Occipital lobe (tissue), 1 donor: ENCODE measurements at regions not wholly inside any gene's neighbourhood (a gene's known extent, or its start where the extent isn't known, plus 50 kb on each side); places are given as distances from the start of the nearest gene placed in this dataset.
"Not testable (repeated sequence)": the region's sequence is repeated elsewhere in the genome, so short reads cannot be mapped to it uniquely, and the experiment has no call there.

Experiments used
- DNase-seq: peaks from one replicate; lab custom pipeline; 2025; lab: John Stamatoyannopoulos, UW

DNA sequence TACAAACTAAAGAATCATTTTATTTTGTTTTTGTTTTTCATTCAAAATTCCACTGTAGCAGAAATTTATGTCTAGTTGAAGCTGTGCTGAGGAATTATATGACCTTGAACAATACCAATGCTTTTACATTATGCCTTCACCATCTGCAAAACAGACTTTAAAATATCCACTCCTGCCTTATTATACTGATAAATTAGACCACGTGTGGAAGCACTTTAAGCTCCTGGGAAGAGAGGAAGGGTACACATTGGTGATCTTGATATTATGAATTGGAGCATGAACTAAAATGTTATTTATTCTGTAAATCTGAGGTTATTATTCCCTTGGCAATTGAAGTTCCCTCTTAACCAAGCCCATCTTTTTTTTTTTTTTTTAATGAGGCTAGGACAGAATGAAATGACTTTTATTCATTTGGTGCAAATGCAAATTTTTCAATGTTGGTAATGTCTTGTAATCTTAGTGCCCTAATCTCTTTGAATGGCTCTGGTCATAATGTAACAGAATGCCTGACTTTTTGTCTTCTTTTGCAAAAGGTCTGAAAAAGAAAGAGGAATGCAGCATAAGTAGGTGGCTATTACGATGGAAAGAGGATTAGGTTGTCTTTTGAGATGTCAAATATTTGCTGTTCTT, 139.9 kb upstream of the COBL start:
- DNase-seq, result no peak

DNA sequence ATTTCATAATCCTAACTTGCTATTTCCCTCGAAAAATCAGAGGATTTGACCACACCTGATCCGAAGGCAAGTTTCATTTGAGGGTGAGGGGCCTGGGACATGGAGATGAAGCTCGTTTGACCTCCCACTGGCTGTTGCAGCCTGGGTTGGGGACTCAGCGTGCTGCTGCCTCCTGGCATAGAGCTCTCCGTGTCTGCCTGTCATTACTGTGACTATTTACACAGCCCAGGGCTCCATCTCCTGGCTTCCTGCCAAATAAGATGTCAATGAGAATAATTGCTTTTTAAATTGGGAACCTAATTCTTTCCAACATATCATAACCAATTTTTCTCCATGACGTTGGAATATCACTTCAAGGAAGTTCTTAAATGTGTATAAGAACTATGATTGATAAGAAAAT, 139.3 kb upstream of the COBL start:
- no peak for DNase-seq

DNA sequence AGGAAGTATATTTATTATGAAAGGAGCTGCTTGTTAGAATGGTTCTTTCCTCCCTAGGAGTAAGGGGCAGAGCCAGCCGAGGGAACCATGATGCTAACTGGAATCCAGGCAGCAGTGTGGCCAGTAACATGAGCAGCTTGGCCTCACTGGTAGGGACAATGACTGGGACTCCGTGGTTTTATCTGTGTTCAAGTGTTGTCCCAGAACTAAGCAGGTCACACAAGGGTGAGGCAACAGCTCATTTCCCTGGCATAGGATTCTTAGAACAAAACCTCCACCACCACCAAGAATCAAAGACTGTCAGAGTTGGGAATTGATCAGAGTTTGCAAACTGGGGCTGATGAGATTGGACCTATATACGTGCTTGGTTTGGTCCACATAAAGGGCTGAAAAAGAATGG, 138.9 kb upstream of the COBL start:
- DNase-seq, result no peak

DNA sequence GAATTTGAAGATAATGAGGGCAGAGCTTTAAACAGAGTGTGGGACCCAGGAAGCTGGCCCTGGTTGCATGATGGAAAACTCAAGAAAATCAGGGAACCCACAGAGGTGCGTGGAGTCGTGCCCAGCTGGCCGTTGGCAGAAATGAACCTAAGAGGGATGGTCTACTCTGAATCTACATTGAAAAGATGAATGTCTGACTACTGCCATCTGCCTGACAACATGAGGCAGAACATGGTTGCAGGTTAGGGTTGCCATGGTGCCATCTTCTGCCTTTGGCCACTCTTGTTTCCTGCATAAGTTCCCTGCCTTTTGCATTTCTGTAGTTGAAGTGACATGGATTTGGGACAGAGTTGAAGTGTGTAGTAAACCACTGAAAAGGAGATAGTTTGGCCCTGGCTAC, 138.5 kb upstream of the COBL start:
- no peak for DNase-seq

DNA sequence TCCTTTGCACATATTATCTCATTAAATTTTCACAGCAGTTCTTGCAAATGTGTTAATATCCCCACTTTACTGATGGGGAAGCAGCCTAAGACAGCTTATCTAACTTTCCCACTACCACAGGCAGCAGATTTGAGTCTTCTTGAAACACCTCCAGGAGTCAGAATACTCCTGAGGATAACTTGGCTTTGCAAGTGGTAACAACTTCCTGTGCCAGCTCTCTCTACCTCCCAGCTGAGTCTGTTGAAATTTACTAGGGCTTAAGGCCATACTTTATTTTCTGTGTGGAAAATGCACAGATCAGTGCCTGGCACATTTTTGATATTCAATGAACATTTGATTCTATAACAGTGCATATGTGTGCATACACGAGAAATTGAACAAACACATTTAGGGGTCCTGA, 136.1 kb upstream of the COBL start:
- no peak for DNase-seq

DNA sequence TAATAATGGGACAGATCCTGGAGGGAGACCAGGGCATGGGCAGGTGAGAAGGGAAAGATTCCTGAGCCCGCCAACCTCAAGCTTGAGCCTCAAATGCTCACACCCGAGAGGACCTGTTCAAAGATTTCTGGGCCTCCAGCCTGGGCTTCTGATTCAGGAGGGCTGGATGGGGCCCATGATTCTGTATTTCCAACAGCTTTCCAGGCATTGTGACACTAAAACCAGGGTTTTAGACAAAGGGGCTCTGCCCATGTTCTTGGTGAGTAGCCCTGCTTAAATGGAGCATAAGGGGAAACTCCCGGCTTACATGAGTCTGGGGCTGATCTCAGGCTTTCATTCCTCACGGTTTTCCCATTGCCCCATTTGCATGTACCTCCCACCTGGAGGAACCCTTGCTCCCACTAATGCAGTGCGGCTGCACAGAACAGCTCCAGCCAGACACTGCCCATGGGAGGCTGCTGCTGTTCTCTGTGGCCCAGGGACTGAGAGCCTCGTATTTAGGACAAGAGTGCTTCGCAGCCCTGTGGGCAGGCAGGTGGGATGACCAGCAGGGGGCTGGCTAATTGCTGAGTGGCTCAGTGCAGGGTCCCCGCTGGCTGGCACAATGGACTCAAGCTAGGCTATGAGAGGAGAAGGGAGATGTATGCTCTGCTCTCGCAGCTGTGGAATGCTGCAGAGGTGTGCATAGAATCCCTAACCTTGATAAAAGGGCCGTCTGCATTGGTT, 135.3 kb upstream of the COBL start:
- DNase-seq, result no peak

DNA sequence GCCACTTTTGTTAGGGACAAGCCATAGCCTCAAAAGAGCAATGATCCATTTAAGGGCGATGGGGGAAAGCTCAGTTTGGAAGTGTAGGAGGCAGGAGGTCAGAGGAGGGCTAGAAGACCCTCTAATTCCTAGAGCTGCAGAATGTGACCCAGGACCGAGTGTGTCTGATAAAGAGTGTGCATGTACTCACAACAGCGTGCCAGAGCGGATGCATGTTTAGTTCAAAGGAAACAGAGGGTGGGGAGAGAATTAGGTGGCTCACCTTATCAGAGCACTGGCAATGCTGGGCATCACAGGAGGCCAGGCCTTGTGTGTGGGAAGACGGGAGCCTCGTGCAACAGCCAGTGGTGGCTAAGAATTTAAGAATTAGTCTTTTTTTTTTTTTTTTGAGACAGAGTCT, 133.9 kb upstream of the COBL start:
- DNase-seq, result no peak

DNA sequence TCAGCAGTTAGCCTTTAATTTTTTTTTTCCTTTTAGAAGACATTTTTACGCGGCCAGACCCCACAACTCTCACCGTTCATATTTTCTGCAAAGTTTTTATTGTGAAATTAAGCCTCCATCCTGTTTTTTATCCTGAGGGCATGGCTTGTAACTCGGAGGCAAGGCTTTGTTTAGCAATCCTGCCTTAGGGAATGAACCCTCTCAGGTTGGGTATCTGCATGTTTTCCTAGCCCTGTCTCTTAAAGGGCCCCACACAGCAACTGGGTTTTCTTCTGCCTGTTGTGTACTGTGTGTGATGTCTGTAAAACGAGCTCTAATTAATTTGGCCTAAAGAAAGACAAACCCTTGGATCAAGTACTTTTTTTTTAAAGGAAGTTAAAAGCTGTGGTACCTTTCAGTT, 130.2 kb upstream of the COBL start:
- DNase-seq, result no peak

DNA sequence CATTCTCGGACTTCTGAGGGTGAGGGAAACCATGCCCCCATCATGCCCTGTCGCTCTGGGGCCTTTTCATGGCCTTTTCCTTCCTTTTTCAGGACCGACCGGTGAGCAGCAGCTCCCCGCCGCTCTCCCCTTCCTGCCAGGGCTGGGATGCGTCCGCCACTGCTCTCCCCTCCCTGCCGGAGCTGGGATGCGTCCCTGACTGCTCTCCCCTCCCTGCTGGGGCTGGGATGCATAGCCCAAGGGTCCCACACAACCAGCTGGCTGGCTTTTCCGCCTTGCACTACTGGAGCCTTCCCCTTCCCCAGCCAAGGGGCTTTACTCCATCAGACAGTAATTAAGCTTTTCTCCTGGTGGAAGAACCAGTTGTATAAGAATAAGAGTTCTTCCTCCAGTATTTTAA, 129.7 kb upstream of the COBL start:
- no peak for DNase-seq

DNA sequence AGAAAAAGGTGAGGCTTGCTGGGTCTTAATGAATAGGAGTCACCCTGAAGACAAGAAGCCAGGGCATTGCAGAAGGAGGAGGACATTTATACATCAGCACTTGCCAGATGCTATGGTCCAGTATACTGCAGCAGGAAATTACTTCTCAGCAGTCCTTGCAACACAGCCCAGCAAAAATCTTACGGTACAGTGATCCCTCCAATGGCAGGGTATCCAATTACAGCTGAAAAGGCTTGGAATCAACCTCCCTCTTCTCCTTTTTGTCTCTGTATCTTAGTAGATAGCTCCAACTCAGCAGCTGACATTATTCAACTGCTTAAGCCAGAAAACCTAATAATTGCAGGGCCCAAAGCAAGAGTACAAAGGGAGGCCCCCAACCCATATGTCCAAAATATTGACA, 128.3 kb upstream of the COBL start:
- DNase-seq, result no peak

DNA sequence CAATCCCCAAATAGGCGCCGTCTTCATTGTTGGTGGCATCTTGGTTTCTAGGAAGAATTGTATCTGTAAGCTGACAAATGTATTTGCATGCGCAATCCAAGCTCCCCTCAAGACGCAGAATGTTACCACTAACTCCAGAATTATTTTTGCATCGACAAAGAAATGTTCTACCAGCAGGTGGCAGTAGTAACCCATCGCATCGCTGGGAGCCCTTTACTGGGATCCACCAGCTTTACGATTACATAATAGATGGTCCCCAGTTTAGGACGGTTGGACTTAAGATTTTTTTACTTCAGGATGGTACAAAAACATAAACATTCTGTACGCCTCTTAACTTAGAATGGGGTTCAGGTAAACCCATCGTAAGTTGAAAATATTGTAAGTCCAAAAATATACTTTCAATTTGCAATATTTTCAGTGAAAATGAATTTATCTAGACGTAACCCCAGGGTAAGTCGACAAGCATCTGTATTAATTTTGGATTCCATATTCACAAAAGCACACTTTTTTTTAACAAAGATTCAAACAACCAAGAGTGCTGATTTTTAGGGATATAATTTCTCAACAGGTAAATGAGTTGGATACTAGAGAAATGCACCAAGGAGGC, 114.0 kb upstream of the COBL start:
- DNase-seq, result peak; percentile 25

DNA sequence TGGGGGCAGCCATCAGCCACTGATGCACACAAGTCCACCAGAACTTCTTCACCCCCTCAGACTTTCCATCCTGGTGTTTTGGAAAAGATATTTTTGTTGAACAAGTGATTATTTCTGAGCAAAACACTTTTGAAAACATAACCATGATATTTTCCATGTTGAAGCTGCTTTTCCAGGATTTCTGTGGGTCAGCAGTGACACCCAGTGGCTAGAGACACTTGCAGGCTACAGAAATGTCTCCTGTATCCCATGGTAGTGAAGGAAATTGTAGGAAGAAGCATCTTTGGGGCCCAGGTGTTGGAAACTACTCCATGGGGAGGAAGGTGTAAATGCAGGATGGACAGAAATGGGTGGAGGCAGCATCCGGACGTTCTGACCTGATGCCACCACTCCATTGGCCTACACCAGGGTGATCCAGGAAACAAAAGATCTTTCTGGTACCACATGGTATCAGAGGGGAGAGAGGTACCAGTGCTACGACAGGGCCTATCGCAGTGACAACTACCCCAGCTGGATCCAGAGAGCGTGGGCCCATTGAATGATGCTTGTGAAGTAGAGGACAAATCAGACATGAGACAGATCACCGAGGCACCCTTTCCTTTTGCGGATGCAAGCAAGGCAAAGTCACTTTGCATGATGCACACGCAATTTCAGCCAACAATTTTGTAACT, 111.7 kb upstream of the COBL start:
- DNase-seq, result no peak

DNA sequence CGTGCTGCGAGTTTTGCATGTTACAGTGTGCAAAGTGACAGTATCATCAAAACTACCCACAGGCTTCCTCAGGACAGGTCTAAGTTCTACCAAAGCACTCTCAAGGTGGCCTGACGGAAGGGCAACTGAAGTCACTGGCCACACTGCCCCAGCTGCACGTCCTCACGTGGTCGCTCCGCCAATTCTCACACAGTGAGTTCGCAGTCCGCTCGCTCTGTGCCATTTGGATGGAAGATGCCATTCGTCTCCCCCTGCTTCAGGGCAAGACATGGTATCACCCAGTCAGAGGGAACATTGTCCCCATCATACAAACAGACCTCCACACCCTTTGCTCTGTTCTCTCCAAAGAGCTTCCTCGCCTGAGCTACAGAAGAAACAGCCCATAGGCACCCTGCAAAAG, 109.6 kb upstream of the COBL start:
- DNase-seq, result no peak

DNA sequence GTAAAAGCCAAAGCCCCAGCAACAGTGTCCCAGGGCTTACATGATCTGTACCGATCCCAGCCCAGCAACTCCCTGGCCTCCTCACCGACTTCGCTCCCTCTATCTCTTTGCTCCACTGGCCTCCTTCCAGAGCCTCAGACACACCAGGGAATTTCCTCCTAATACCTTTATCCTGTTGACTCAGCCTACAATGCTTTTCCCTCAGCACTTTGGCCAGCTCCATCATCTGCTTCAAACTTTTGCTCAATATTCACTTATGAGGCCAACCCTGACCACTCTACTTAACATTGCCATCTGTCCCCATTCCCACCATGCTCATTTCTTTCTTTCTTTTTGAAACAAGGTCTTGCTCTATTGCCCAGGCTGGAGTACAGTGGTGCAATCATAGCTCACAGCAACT, 93.3 kb upstream of the COBL start:
- DNase-seq, result not testable (repeated sequence)

DNA sequence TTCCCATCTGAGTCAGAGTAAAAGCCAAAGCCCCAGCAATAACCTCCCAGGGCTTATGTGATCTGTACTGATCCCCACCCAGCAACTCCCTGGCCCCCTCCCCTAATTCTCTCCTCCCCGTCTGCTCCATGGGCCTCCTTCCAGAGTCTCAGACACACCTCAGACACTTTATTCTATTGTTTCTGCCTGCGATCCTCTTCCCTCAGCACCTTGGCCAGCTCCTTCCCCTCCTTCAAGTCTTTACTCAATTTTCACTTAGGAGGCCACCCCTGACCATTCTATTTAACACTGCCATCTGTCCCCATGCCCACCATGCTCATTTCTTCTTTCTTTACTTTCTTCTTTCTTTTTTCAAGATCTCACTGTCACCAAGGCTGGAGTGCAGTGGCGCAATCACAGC, 81.0 kb upstream of the COBL start:
- not testable (repeated sequence) for DNase-seq

DNA sequence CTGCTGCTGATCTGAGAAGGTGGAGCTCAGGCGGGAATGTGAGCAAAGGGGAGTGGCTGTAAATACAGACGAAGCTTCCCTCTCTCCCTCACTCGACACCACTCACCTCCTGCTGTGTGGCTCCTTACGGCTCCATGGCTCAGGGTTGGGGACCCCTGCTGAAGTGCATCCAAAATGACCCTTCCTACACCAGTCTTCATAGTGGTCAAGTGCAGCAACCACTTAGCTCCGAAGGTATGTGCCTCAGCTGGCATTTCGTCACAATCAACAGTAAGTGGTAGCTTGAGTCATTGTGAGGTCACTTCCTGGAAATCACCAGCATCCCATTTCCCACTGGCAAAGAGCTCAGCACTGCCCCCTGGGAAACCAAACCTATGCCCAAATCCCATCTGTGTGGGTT, 76.4 kb upstream of the COBL start:
- not testable (repeated sequence) for DNase-seq

DNA sequence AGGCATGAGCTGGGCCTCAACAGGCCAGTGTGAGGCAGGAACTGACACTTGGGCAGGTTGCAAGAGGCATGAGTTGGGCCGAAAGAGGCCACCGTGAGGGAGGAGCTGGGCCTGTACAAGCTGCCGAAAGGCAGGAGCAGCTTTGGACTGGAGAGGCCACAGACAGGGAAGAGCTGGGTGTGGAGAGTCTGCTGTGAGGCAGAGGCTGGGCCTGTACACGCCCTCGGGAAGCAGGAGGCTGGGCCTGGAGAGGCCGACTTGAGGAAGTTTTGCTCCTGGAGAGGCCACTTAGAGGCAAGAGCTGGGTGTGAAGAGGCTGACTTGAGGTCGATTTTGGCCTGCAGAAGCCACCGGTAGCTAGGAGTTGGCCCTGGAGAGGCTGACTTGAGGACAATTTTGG, 73.3 kb upstream of the COBL start:
- not testable (repeated sequence) for DNase-seq

DNA sequence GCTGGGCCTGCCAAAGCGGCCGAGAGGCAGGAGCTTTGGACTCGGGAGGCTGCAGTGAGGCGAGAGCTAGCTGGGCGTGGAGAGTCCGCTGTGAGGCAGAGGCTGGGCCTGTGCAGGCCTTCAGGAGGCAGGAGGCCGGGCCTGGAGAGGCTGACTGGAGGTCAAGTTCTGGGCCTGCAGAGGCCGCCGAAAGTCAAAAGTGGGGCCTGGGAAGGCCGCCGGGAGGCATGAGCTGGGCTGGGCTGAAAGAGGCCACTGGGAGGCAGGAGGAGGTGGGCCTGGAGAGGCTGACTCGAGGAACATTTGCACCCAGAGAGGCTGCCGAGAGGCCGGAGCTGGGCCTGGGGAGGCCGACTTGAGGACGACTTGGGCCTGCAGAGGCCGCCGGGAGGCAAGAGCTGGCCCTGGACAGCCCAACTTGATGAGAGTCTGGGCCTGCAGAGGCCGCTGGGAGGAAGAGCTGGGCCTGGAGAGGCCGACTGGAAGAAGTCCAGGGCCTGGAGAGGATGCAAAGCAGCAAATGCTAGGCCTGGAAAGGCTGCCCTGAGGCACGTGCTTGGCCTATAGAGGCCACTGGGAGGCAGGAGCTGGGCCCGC, 72.7 kb upstream of the COBL start:
- DNase-seq, result not testable (repeated sequence)

DNA sequence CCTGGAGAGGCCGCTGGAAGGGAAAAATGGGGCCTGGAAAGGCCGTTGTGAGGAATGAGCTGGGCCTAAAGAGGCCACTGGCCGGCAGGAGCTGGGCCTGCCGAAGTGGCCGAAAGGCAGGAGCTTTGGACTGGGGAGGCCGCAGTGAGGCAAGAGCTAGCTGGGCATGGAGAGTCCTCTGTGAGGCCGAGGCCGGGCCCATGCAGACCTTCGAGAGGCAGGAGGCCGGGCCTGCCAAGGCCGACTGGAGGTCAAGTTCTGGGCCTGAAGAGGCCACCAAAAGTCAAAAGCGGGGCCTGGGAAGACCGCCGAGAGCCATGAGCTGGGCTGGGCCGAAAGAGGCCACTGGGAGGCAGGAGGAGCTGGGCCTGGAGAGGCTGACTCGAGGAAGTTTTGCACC, 71.6 kb upstream of the COBL start:
- DNase-seq, result not testable (repeated sequence)

DNA sequence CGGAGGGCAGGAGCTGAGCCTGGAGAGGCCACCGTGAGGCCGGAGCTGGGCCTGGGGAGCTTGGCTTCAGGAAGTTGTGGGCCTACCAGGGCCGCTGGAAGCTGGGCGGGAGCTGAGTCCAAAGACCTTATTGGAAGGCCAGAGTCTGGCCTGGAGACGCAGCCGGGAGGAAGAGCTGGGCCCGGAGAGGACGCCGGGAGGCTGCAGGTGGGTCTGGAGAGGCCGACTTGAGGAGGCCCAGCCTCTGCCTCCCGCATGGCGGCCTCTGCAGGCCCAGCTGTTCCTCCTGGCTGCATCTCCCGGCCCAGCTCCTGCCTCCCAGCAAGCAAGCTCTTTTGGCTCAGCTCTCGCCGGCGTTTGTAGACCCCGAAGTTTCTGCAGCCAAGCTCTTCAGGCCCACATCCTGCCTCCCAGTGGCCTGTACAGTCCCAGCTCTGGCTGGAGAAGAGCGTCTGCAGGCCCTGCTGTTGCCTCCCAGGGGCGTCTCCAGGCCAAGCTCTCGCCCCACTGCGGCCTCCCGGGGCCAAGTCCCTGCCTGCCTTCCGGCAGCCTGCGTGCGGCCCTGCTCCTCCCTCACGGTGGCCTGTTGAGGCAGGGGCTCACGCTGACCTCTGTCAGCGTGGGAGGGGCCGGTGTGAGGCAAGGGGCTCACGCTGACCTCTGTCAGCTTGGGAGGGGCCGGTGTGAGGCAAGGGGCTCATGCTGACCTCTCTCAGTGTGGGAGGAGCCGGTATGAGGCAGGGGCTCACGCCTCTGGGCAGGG, 70.4 kb upstream of the COBL start:
- not testable (repeated sequence) for DNase-seq

DNA sequence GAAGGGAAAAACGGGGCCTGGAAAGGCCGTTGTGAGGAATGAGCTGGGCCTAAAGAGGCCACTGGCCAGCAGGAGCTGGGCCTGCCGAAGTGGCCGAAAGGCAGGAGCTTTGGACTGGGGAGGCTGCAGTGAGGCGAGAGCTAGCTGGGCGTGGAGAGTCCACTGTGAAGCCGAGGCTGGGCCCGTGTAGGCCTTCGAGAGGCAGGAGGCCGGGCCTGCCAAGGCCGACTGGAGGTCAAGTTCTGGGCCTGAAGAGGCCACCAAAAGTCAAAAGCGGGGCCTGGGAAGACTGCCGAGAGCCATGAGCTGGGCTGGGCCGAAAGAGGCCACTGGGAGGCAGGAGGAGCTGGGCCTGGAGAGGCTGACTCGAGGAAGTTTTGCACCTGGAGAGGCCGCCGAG, 69.6 kb upstream of the COBL start:
- not testable (repeated sequence) for DNase-seq
